Effector memory CD4-positive, alpha-beta T cell (primary cell): ENCODE measurements at regions not wholly inside any gene's neighbourhood (a gene's known extent, or its start where the extent isn't known, plus 50 kb on each side); places are given as distances from the start of the nearest gene placed in this dataset.

Experiments used
- DNase-seq, 3 donors: peaks; one replicate each; pipeline ENCODE4 v3.0.0-alpha.2; 2020
- H3K27ac ChIP-seq: 2 replicates; pipeline ENCODE4 v1.7.0; 2013; ENCODE audit warnings: mild to moderate bottlenecking, low read length, moderate library complexity; ENCODE audit not compliant: insufficient read depth, poor library complexity, severe bottlenecking
- H3K27me3 ChIP-seq: replicated peaks from 2 replicates; pipeline ENCODE4 v1.7.0; 2013; ENCODE audit warnings: mild to moderate bottlenecking, low read length; ENCODE audit not compliant: insufficient read depth, control insufficient read depth, poor library complexity, severe bottlenecking
- H3K36me3 ChIP-seq: 2 replicates; pipeline ENCODE4 v1.7.0; 2013; ENCODE audit warnings: mild to moderate bottlenecking, low read length, moderate library complexity; ENCODE audit not compliant: control insufficient read depth, insufficient read depth
- H3K4me1 ChIP-seq: 2 replicates; pipeline ENCODE4 v1.7.0; 2013; ENCODE audit warnings: low read length, mild to moderate bottlenecking; ENCODE audit not compliant: control insufficient read depth, insufficient read depth, poor library complexity, severe bottlenecking
- H3K4me3 ChIP-seq: 2 replicates; pipeline ENCODE4 v1.7.0; 2013; ENCODE audit warnings: low read length, low read depth, mild to moderate bottlenecking; ENCODE audit not compliant: insufficient read depth, poor library complexity, severe bottlenecking
- H3K9me3 ChIP-seq: 2 replicates; pipeline ENCODE4 v1.7.0; 2013; ENCODE audit warnings: mild to moderate bottlenecking, low read length, moderate library complexity; ENCODE audit not compliant: control insufficient read depth

GRCh38 chr1:238153939-238154338 is 263.2 kb upstream of the ZP4 start:
- no peak overlapping the region for H3K4me3 ChIP-seq
- H3K27me3 ChIP-seq: no peaks in the 10 kb centered on the region
- no peaks in the 10 kb centered on the region for H3K4me1 ChIP-seq
- H3K9me3 ChIP-seq: no peaks in the 10 kb centered on the region
- H3K36me3 ChIP-seq: no peaks in the 10 kb centered on the region
- no peak for DNase-seq
- no peak overlapping the region for H3K27ac ChIP-seq

DNA sequence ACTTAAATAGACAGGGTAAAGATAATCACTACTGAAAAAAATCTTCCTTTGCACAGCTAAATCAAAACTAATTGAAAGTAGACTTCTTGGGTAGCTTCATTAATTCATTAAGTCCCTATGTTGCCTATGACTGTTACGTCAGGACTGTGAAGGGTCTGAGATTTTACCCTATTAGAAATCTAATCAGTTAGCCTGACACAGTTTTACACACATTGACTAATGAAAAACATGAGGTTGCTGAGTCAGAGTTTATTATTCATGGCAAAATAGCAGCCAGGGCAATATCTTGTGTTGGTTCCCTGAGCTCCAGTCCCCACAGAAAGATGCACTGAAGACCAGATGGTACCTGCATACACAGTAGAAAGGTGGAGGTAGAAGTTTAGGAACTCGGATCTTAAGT is 262.5 kb upstream of the ZP4 start:
- Histone ChIP-seq H3K4me1 (no peaks in the 10 kb centered on the region), H3K27me3 (no peaks in the 10 kb centered on the region), H3K27ac (no peak overlapping the region), H3K36me3 (no peaks in the 10 kb centered on the region), H3K9me3 (no peaks in the 10 kb centered on the region), H3K4me3 (no peak overlapping the region)
- DNase-seq: no peak

GRCh38 chr1:238152119-238152518 is 261.4 kb upstream of the ZP4 start:
- H3K27ac ChIP-seq: no peak overlapping the region
- no peak for DNase-seq
- H3K4me1 ChIP-seq: no peaks in the 10 kb centered on the region
- H3K36me3 ChIP-seq: no peaks in the 10 kb centered on the region
- H3K27me3 ChIP-seq: no peaks in the 10 kb centered on the region
- H3K9me3 ChIP-seq: no peaks in the 10 kb centered on the region
- no peak overlapping the region for H3K4me3 ChIP-seq

DNA sequence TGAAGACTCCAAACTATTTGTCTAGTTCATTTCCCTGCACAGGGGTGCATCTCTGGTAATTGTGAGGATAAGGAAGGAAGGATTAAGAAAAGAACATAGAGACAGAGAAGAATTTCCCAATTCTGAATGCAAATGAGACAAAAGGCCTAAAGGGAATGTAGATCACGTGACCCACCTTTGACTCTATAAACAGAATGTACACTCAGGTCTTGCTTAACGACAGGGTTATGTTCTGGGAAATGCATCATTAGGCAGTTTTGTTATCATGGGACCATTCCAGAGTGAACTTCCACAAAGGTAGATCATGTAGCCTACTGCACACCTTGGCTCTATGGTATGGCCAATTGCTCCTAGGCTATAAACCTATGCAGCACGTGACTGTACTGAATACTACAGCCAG is 252.3 kb upstream of the ZP4 start:
- Histone ChIP-seq H3K4me3 (no peak overlapping the region), H3K36me3 (no peaks in the 10 kb centered on the region), H3K4me1 (no peaks in the 10 kb centered on the region), H3K27me3 (no peaks in the 10 kb centered on the region), H3K27ac (no peak overlapping the region), H3K9me3 (no peaks in the 10 kb centered on the region)
- no peak for DNase-seq

GRCh38 chr1:238141353-238141752 is 250.6 kb upstream of the ZP4 start:
- no peak overlapping the region for H3K27ac ChIP-seq
- no peak for DNase-seq
- H3K9me3 ChIP-seq: no peaks in the 10 kb centered on the region
- H3K4me3 ChIP-seq: no peak overlapping the region
- no peaks in the 10 kb centered on the region for H3K36me3 ChIP-seq
- no peaks in the 10 kb centered on the region for H3K4me1 ChIP-seq
- H3K27me3 ChIP-seq: no peaks in the 10 kb centered on the region

- H3K27me3 ChIP-seq: no peaks in the 10 kb centered on the region
- H3K4me3 ChIP-seq: no peak overlapping the region
- H3K27ac ChIP-seq: no peak overlapping the region
- no peak for DNase-seq
- no peaks in the 10 kb centered on the region for H3K4me1 ChIP-seq
- no peaks in the 10 kb centered on the region for H3K36me3 ChIP-seq
- no peaks in the 10 kb centered on the region for H3K9me3 ChIP-seq
Observed at GRCh38 chr1:238139713-238140112, 249.0 kb upstream of the ZP4 start.

- no peaks in the 10 kb centered on the region for H3K36me3 ChIP-seq
- H3K4me3 ChIP-seq: no peak overlapping the region
- no peaks in the 10 kb centered on the region for H3K27me3 ChIP-seq
- H3K9me3 ChIP-seq: no peaks in the 10 kb centered on the region
- H3K4me1 ChIP-seq: no peaks in the 10 kb centered on the region
- DNase-seq: no peak
- no peak overlapping the region for H3K27ac ChIP-seq
Observed at GRCh38 chr1:238138059-238138626, 247.4 kb upstream of the ZP4 start.

DNA sequence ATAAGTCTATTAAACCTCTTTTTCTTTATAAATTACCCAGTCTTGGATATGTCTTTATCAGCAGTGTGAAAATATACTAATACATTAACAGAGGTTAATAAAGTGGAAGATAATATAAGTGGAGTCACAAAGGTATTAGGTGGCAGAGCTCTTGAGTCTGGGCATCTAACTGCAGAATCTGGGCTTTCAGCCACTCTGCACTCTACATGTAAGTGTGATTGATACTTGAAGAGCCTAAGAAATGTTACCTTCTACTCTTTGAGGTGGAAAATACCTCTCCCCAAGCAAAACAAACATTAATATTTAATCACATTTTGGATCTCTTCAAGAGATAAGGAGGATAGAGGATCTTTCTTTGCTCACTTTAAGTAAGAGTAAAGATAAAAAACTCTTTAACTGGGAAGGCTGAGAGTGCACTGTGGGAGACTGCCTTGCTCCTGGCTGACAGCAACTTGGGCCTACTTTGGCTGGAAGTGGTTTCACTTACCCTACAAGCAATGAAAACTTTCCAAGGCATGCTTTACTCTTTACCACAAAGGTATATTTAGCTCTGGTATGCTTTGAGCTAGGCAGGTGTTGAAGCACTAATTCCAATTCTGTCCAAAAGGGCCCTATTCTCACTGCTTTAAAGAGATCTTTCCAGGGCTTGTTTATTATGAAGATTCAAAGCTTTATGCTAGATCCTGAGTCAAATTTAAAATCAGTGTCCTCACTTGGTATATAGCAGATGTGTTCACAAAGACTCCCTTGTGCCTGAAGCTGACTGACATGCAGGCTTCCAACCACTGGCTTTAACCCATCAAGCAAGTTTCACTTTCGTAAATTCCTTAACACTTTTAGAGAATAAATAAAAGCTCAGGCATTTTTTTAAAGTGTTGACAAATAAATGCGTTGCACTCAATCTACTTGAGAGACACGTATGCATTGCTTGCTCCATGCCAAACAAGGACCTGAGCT is 245.3 kb upstream of the ZP4 start:
- DNase-seq: no peak
- Histone ChIP-seq H3K27ac (no peak overlapping the region), H3K36me3 (no peaks in the 10 kb centered on the region), H3K4me1 (no peaks in the 10 kb centered on the region), H3K9me3 (no peaks in the 10 kb centered on the region), H3K27me3 (no peaks in the 10 kb centered on the region), H3K4me3 (no peak overlapping the region)

GRCh38 chr1:238129677-238130076 is 239.0 kb upstream of the ZP4 start:
- no peaks in the 10 kb centered on the region for H3K27me3 ChIP-seq

GRCh38 chr1:238123201-238123600 is 232.5 kb upstream of the ZP4 start:
- H3K27me3 ChIP-seq: no peaks in the 10 kb centered on the region
- H3K4me1 ChIP-seq: no peaks in the 10 kb centered on the region
- DNase-seq: no peak
- no peak overlapping the region for H3K4me3 ChIP-seq
- H3K9me3 ChIP-seq: no peaks in the 10 kb centered on the region
- no peak overlapping the region for H3K27ac ChIP-seq
- H3K36me3 ChIP-seq: no peaks in the 10 kb centered on the region

More at GRCh38 chr1:238129677-238130076, 239.0 kb upstream of the ZP4 start:
- no peak overlapping the region for H3K27ac ChIP-seq
- H3K4me1 ChIP-seq: no peaks in the 10 kb centered on the region
- no peak for DNase-seq
- no peaks in the 10 kb centered on the region for H3K9me3 ChIP-seq
- H3K36me3 ChIP-seq: no peaks in the 10 kb centered on the region
- no peak overlapping the region for H3K4me3 ChIP-seq
